ENCODE measurements at regions not wholly inside any gene's neighbourhood (a gene's known extent, or its start where the extent isn't known, plus 50 kb on each side); places are given as distances from the start of the nearest gene placed in this dataset.
A peak's percentile ranks its signal among the peaks of the same experiment; 100 is the strongest.

- no peak for DNase-seq
These were observed 138.5 kb upstream of the HES1 start for GRCh38 chr3:193997228-193998122.

- no peak for DNase-seq
These were observed 137.9 kb upstream of the HES1 start for GRCh38 chr3:193998123-193998448.

GRCh38 chr3:193998628-193999195 is 137.2 kb upstream of the HES1 start:
- DNase-seq = no peak

- DNase-seq = no peak
These were observed 135.8 kb upstream of the HES1 start for GRCh38 chr3:194000100-194000499.

- DNase-seq = no peak
These were observed 135.2 kb upstream of the HES1 start for GRCh38 chr3:194000712-194001111.

- DNase-seq = no peak
These were observed 134.1 kb upstream of the HES1 start for GRCh38 chr3:194001728-194002459.

- peak; percentile 77 for DNase-seq
These were observed 132.6 kb upstream of the HES1 start for GRCh38 chr3:194003114-194004057.

GRCh38 chr3:194005930-194006501 is 129.9 kb upstream of the HES1 start:
- no peak for DNase-seq

GRCh38 chr3:194007592-194008337 is 128.2 kb upstream of the HES1 start:
- no peak for DNase-seq

- no peak for DNase-seq
These were observed 126.9 kb upstream of the HES1 start for GRCh38 chr3:194009019-194009418.

- DNase-seq = no peak
These were observed 125.9 kb upstream of the HES1 start for GRCh38 chr3:194009892-194010533.

- no peak for DNase-seq
These were observed 124.1 kb upstream of the HES1 start for GRCh38 chr3:194011807-194012206.

GRCh38 chr3:194013928-194014327 is 122.0 kb upstream of the HES1 start:
- no peak for DNase-seq

- no peak for DNase-seq
These were observed 121.2 kb upstream of the HES1 start for GRCh38 chr3:194014756-194015155.

- DNase-seq = no peak
These were observed 116.4 kb upstream of the HES1 start for GRCh38 chr3:194019398-194020165.

GRCh38 chr3:194022052-194022451 is 113.9 kb upstream of the HES1 start:
- DNase-seq = no peak

GRCh38 chr3:194022816-194023215 is 113.1 kb upstream of the HES1 start:
- DNase-seq = no peak

GRCh38 chr3:194023501-194024280 is 112.3 kb upstream of the HES1 start:
- DNase-seq = no peak

- DNase-seq = no peak
These were observed 110.8 kb upstream of the HES1 start for GRCh38 chr3:194025119-194025518.

- no peak for DNase-seq
These were observed 110.0 kb upstream of the HES1 start for GRCh38 chr3:194025951-194026350.

Measured in CD4-positive, alpha-beta T cell treated with Interleukin-15 for 1 hour (primary cell).